Panc1 (cell line): ENCODE measurements at regions not wholly inside any gene's neighbourhood (a gene's known extent, or its start where the extent isn't known, plus 50 kb on each side); places are given as distances from the start of the nearest gene placed in this dataset.

Experiments used
- ATAC-seq: fragments of 200-7000 bp; cut with Tn5 transposase; 2 replicates; pipeline ENCODE4 v1.9.1; 2020; ENCODE audit warnings: mild to moderate bottlenecking, moderate library complexity
- BruUV-seq: library from RNA; stranded (reverse); fragments of 400-500 nt; replicated peaks from 2 replicates; lab custom pipeline; 2021; lab: Mats Ljungman, UMichigan
- CTCF ChIA-PET: fragments of 300-600 bp; sonication (Branson Sonifier 250); formaldehyde crosslinking; loops from one replicate; lab custom pipeline; 2022; ENCODE audit warnings: antibody characterized with exemption; lab: Charles Lee
- POLR2A ChIA-PET: fragments of 300-600 bp; sonication (Branson Sonifier 250); formaldehyde crosslinking; loops from one replicate; lab custom pipeline; 2022; ENCODE audit warnings: antibody characterized with exemption; lab: Charles Lee
- DNase-seq: peaks from one replicate; pipeline ENCODE4 v3.0.0-alpha.2; 2010; ENCODE audit warnings: low read depth, low spot score
- H3K27ac ChIP-seq: 2 replicates; pipeline ENCODE4 v1.5.1; 2011; ENCODE audit warnings: mild to moderate bottlenecking, low read length, inconsistent platforms
- H3K27me3 ChIP-seq: fragments of 200-500 bp; sonication (Bioruptor generic); 2 replicates; pipeline ENCODE4 v1.6.0; 2014; ENCODE audit warnings: low read length, inconsistent platforms; ENCODE audit not compliant: control insufficient read depth, insufficient read depth
- H3K36me3 ChIP-seq: fragments of 200-500 bp; sonication (Bioruptor generic); 2 replicates; pipeline ENCODE4 v1.5.1; 2014; ENCODE audit warnings: inconsistent platforms, mild to moderate bottlenecking, low read length, moderate library complexity; ENCODE audit not compliant: control insufficient read depth, insufficient read depth
- H3K4me1 ChIP-seq: 2 replicates; pipeline ENCODE4 v1.5.1; 2011; ENCODE audit warnings: inconsistent platforms, mild to moderate bottlenecking, low read length, moderate library complexity; ENCODE audit not compliant: control insufficient read depth, insufficient read depth
- H3K4me3 ChIP-seq, 2 experiments: 2 replicates each; pipeline ENCODE4 v1.5.1; 2011 to 2012; ENCODE audit warnings: low read depth in 2 of 2, low read length in 2 of 2, mild to moderate bottlenecking in 2 of 2, inconsistent platforms in 1 of 2, moderate library complexity in 1 of 2
- H3K9me3 ChIP-seq: fragments of 200-500 bp; sonication (Bioruptor generic); 2 replicates; pipeline ENCODE4 v1.5.1; 2014; ENCODE audit warnings: low read depth, mild to moderate bottlenecking, inconsistent platforms, low read length, moderate library complexity; ENCODE audit not compliant: control insufficient read depth, insufficient read depth
- CTCF ChIP-seq: fragments of 450-650 bp; IDR thresholded peaks from 2 replicates; pipeline ENCODE4 v1.5.1; 2017; ENCODE audit warnings: mild to moderate bottlenecking
- POLR2AphosphoS5 ChIP-seq: IDR thresholded peaks from 2 replicates; pipeline ENCODE4 v1.6.1; 2012; ENCODE audit warnings: mild to moderate bottlenecking, low read depth, low read length, moderate library complexity
- SIN3A ChIP-seq: IDR thresholded peaks from 2 replicates; pipeline ENCODE4 v1.6.1; 2012; ENCODE audit warnings: low read depth, mild to moderate bottlenecking, low read length, moderate library complexity, borderline replicate concordance; ENCODE audit not compliant: insufficient read depth
- TCF7L2 ChIP-seq: IDR thresholded peaks from 2 replicates; pipeline ENCODE4 v1.6.1; 2011; ENCODE audit warnings: mild to moderate bottlenecking, low read depth, low read length, inconsistent platforms
- in situ Hi-C: cut with HindIII; loops from 2 replicates; pipeline ENCODE4 v1.10.0; 2016; ENCODE audit warnings: low sequenced_read_pairs, low pct_unique_long_range_greater_than_20kb
- intact Hi-C: fragments of 100-400 bp; cut with micrococcal nuclease; formaldehyde crosslinking; loops from one replicate; pipeline ENCODE4 v1.10.0; 2022; ENCODE audit not compliant: unreplicated experiment
- TF ChIP-seq, protein P1 (sequence below), 2 experiments: IDR thresholded peaks; 2 replicates each; pipeline ENCODE4 v1.6.1; 2011 to 2012; ENCODE audit warnings: low read depth in 2 of 2, control low read depth in 1 of 2, low read length in 1 of 2, mild to moderate bottlenecking in 1 of 2, moderate library complexity in 1 of 2; ENCODE audit not compliant: insufficient read depth in 1 of 2

DNA sequence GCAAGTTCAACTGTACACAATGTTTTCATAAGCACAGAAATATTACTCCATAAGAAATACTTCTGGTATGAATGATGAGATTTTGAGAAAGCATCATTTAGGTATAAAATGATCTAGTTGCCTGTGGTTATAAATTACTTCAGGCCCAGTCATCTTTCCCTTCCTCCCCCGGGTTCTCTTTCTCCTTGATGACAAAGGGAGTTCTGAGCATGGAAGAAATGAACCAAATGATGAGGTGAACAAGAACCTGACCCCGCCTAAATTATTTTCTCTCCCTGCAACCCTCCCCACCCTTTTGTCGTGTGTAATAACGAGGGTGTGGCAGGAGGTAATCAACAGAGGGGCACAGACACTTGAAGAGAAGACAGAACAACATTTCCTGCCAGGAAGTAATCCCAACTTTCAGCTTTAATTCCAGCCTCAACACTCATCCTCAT, 319.6 kb upstream of the SP8 start:
- no TSS peak for BruUV-seq

GRCh38 chr7:21107101-21107500, 320.4 kb upstream of the SP8 start:
- ChIA-PET CTCF (no interaction called here), POLR2A (no interaction called here)
- Histone ChIP-seq H3K27ac (no peak overlapping the region), H3K36me3 (no peaks in the 10 kb centered on the region), H3K27me3 (no peaks in the 10 kb centered on the region), H3K4me1 (no peaks in the 10 kb centered on the region), H3K4me3 (no peak overlapping the region), H3K9me3 (no peaks in the 10 kb centered on the region)
- no peak for ATAC-seq
- in situ Hi-C loops (no loop called here), intact Hi-C loops (no loop called here)
- no TSS peak for BruUV-seq
- no peak for DNase-seq
- TF ChIP-seq CTCF, result no peak
- TF ChIP-seq, protein P1, sequence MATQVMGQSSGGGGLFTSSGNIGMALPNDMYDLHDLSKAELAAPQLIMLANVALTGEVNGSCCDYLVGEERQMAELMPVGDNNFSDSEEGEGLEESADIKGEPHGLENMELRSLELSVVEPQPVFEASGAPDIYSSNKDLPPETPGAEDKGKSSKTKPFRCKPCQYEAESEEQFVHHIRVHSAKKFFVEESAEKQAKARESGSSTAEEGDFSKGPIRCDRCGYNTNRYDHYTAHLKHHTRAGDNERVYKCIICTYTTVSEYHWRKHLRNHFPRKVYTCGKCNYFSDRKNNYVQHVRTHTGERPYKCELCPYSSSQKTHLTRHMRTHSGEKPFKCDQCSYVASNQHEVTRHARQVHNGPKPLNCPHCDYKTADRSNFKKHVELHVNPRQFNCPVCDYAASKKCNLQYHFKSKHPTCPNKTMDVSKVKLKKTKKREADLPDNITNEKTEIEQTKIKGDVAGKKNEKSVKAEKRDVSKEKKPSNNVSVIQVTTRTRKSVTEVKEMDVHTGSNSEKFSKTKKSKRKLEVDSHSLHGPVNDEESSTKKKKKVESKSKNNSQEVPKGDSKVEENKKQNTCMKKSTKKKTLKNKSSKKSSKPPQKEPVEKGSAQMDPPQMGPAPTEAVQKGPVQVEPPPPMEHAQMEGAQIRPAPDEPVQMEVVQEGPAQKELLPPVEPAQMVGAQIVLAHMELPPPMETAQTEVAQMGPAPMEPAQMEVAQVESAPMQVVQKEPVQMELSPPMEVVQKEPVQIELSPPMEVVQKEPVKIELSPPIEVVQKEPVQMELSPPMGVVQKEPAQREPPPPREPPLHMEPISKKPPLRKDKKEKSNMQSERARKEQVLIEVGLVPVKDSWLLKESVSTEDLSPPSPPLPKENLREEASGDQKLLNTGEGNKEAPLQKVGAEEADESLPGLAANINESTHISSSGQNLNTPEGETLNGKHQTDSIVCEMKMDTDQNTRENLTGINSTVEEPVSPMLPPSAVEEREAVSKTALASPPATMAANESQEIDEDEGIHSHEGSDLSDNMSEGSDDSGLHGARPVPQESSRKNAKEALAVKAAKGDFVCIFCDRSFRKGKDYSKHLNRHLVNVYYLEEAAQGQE (IDR thresholded peaks at IDR 0.05; ENCODE audit: insufficient read depth in 1 of 2, low read depth in 2 of 2, low read length in 1 of 2), result no peak
- TF ChIP-seq TCF7L2, result no peak
- TF ChIP-seq SIN3A, result no peak
- no peak for TF ChIP-seq POLR2AphosphoS5

More for the DNA sequence above, 319.6 kb upstream of the SP8 start:
- ChIA-PET POLR2A (no interaction called here), CTCF (no interaction called here)
- H3K4me3 ChIP-seq, result no peak overlapping the region
- intact Hi-C loops, result no loop called here
- H3K36me3 ChIP-seq, result no peaks in the 10 kb centered on the region
- no peaks in the 10 kb centered on the region for H3K4me1 ChIP-seq
- ATAC-seq, result no peak
- DNase-seq, result no peak
- H3K27me3 ChIP-seq, result no peaks in the 10 kb centered on the region
- no peaks in the 10 kb centered on the region for H3K9me3 ChIP-seq
- H3K27ac ChIP-seq, result no peak overlapping the region
- in situ Hi-C loops, result no loop called here
- TF ChIP-seq POLR2AphosphoS5 (no peak), TCF7L2 (no peak)
- TF ChIP-seq, protein P1 (IDR thresholded peaks at IDR 0.05; ENCODE audit: insufficient read depth in 1 of 2, low read depth in 2 of 2, low read length in 1 of 2), result no peak
